ENCODE measurements at regions not wholly inside any gene's neighbourhood (a gene's known extent, or its start where the extent isn't known, plus 50 kb on each side); places are given as distances from the start of the nearest gene placed in this dataset.

DNA sequence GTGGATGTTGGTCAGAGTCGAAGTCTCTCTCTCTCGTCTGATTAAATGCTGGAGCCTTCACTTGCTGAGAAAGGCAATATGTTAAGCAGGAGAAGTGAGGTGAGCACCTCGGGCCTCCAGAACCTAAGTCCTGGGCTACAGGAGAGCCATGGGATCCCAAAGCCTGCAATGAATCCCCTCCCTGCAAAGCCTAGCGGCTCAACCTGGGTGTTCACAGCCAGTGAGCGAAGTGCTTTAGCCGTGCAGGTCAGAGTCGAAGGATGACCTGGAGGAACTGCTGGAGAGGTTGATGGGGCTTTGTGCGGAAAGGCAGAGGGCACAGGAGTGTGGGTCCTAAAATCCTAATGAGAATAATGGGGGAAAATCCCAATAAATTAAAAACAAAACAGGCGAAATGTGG, 267.8 kb downstream of the ENGASE start:
- no peaks in the 10 kb centered on the region for H3K36me3 ChIP-seq
- no peaks in the 10 kb centered on the region for H3K4me1 ChIP-seq
- H3K27ac ChIP-seq = no peak overlapping the region
- no peak overlapping the region for H3K4me3 ChIP-seq
- intact Hi-C loops (cut with DNase I) = no loop called here
- no peaks in the 10 kb centered on the region for H3K27me3 ChIP-seq
- DNase-seq = no peak
- no peak overlapping the region for H3K9ac ChIP-seq (ENCODE audit: low read depth in 2 of 2, low read length in 2 of 2)
- no peaks in the 10 kb centered on the region for H3K9me3 ChIP-seq
- TF ChIP-seq, protein P1, sequence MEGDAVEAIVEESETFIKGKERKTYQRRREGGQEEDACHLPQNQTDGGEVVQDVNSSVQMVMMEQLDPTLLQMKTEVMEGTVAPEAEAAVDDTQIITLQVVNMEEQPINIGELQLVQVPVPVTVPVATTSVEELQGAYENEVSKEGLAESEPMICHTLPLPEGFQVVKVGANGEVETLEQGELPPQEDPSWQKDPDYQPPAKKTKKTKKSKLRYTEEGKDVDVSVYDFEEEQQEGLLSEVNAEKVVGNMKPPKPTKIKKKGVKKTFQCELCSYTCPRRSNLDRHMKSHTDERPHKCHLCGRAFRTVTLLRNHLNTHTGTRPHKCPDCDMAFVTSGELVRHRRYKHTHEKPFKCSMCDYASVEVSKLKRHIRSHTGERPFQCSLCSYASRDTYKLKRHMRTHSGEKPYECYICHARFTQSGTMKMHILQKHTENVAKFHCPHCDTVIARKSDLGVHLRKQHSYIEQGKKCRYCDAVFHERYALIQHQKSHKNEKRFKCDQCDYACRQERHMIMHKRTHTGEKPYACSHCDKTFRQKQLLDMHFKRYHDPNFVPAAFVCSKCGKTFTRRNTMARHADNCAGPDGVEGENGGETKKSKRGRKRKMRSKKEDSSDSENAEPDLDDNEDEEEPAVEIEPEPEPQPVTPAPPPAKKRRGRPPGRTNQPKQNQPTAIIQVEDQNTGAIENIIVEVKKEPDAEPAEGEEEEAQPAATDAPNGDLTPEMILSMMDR (IDR thresholded peaks at IDR 0.05) = no peak

DNA sequence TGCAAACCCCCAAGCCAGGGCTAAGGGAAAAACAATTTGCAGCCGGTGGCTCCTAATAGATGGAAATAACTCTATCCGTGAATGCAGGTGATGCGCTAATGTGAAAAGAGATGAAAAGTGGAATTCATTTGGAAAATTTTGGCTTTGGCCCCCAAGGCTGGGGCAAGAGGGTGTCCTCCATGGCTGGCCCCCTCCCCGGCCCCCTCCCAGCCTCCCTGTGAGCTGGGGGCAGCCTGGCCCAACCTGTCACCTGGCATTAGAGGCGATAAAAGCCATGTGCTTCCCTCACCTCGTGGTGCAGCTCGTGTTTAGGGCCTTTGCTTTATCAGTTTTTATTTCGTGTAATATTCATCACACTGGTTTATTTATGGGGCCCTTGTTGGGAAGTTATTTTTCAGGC, 267.2 kb downstream of the ENGASE start:
- Histone ChIP-seq H3K4me1 (no peaks in the 10 kb centered on the region), H3K4me3 (no peak overlapping the region), H3K9ac (ENCODE audit: low read depth in 2 of 2, low read length in 2 of 2) (no peak overlapping the region), H3K27me3 (no peaks in the 10 kb centered on the region), H3K27ac (no peak overlapping the region), H3K36me3 (no peaks in the 10 kb centered on the region), H3K9me3 (no peaks in the 10 kb centered on the region)
- intact Hi-C loops (cut with DNase I) = no loop called here
- DNase-seq = no peak
- TF ChIP-seq, protein P1 (IDR thresholded peaks at IDR 0.05) = no peak

DNA sequence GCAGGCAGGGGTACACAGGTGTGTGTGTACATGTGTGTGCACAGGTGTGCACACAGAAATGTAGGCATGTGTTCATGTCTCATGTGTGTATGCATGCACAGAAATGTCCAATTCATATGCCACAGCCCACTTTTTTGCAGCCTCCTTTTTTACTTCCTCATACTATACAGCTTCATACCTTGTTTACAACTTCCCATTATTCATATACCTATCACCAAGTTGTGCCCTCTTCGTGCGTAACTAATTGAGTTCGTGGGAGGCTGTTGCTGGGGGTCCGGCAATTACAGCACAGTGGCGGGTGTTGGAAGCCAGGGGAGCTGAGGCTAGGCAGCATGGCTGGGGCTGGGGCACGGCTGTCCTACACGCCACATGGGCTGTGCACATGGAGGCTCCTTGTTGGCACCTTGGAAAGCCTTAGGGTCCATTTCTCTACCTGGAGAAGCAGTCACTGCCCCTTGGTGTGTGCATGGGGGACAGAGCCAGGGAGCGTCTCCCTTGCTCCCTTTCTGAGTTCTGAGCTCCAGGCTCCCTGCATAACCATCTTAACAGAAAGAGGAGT, 266.7 kb downstream of the ENGASE start:
- TF ChIP-seq, protein P1 (IDR thresholded peaks at IDR 0.05) = no peak
- H3K27ac ChIP-seq = no peak overlapping the region
- no peaks in the 10 kb centered on the region for H3K27me3 ChIP-seq
- no peak for DNase-seq
- intact Hi-C loops (cut with DNase I) = no loop called here
- H3K9ac ChIP-seq (ENCODE audit: low read depth in 2 of 2, low read length in 2 of 2) = no peak overlapping the region
- no peaks in the 10 kb centered on the region for H3K9me3 ChIP-seq
- no peaks in the 10 kb centered on the region for H3K36me3 ChIP-seq
- no peaks in the 10 kb centered on the region for H3K4me1 ChIP-seq
- H3K4me3 ChIP-seq = no peak overlapping the region

DNA sequence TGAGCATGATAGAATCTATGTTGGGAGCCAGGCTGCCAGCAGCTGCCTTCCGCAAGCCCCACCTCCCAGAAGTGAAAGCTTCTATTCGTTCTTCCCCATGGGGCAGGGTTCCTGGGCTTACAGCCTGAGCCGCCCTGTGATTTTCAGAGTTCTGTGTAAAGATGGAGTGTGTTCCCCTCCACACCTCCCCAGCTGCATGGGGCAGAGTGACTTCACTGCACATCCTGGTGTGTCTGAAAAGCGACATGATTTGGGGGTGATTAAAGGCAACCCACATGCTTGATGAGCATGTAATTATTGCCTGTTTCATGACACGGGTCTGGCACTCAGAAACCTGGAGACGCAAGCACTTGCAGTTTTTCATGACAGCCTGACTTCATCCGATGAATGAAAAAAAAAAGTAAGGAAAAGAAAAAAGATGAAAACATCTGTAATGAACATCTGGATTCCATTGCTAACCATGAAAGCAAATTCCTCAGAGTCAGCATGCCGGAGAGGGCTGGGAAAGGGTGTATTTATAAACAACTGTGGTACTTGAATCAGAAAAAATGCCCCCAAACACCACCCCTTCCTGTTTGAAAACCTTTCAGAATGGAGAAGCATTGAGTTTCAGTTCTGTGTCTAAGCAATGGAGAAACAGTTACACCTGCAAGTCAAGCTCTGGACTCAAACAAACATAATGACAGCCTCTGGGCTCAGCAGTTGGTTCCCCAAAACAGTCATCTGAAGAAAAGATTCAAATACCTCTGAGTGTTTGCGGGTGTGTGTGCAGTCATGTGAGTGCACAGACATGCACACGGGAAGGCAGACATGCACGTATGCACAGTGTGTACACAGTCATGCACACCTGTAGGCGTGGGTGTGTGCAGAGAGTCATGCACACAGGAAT, 266.0 kb downstream of the ENGASE start:
- Histone ChIP-seq H3K9ac (ENCODE audit: low read depth in 2 of 2, low read length in 2 of 2) (no peak overlapping the region), H3K4me3 (no peak overlapping the region), H3K27me3 (no peaks in the 10 kb centered on the region), H3K27ac (no peak overlapping the region), H3K4me1 (no peaks in the 10 kb centered on the region), H3K36me3 (no peaks in the 10 kb centered on the region), H3K9me3 (no peaks in the 10 kb centered on the region)
- no peak for DNase-seq
- intact Hi-C loops (cut with DNase I) = no loop called here
- TF ChIP-seq, protein P1 (IDR thresholded peaks at IDR 0.05) = no peak

DNA sequence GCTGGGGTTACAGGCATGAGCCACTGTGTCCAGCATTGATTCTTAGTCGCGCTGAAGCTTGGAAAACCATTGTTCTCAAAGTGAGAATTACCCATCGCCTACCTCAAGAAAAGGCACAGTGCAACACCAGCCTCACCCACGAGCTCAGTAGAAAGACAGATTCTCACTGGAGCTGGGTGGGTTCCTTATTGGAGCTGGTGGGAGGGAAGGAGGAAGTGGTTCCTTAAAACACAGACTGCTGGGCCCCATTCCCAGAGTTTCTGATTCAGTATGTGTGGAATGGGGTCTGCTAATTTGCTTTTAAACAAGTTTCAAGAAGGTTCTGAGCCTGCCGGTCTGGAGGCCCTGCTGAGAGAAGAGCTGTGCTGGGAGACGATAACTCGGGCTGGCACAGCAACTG, 264.7 kb downstream of the ENGASE start:
- intact Hi-C loops (cut with DNase I) = no loop called here
- no peaks in the 10 kb centered on the region for H3K9me3 ChIP-seq

More for the DNA sequence above, 264.7 kb downstream of the ENGASE start:
- H3K4me1 ChIP-seq = no peaks in the 10 kb centered on the region
- no peak overlapping the region for H3K9ac ChIP-seq (ENCODE audit: low read depth in 2 of 2, low read length in 2 of 2)
- no peaks in the 10 kb centered on the region for H3K27me3 ChIP-seq
- TF ChIP-seq, protein P1 (IDR thresholded peaks at IDR 0.05) = no peak
- no peak overlapping the region for H3K4me3 ChIP-seq
- no peak overlapping the region for H3K27ac ChIP-seq
- no peaks in the 10 kb centered on the region for H3K36me3 ChIP-seq
- no peak for DNase-seq
